SK-N-MC (cell line): ENCODE measurements at regions not wholly inside any gene's neighbourhood (a gene's known extent, or its start where the extent isn't known, plus 50 kb on each side); places are given as distances from the start of the nearest gene placed in this dataset.

ENCODE experiments used
- DNase-seq: peaks from one replicate; pipeline ENCODE4 v3.0.0-alpha.2; 2011; ENCODE audit warnings: low read depth, low spot score
- H3K27ac ChIP-seq: fragments of 200-600 bp; sonication (generic); 2 replicates; pipeline ENCODE4 v1.5.1; 2016; ENCODE audit warnings: mixed run types
- H3K36me3 ChIP-seq: fragments of 200-600 bp; sonication (generic); 2 replicates; pipeline ENCODE4 v1.6.1; 2017; ENCODE audit warnings: antibody characterized with exemption, low read length, mixed read lengths; ENCODE audit not compliant: insufficient read depth
- H3K4me3 ChIP-seq: fragments of 200-600 bp; sonication (generic); 2 replicates; pipeline ENCODE4 v1.5.1; 2016
- H3K9ac ChIP-seq: fragments of 200-600 bp; sonication (generic); 2 replicates; pipeline ENCODE4 v1.8.0; 2017; ENCODE audit warnings: mixed run types, mixed read lengths; ENCODE audit not compliant: insufficient read length
- H3K9me3 ChIP-seq: fragments of 200-600 bp; sonication (generic); 2 replicates; pipeline ENCODE4 v1.6.1; 2017; ENCODE audit warnings: low read depth, mild to moderate bottlenecking, antibody characterized with exemption, low read length, moderate library complexity, mixed read lengths
- EZH2 ChIP-seq: fragments of 200-600 bp; sonication (generic); IDR thresholded peaks from one replicate; pipeline ENCODE4 v1.6.1; 2017; ENCODE audit warnings: antibody characterized with exemption
- FOXP2 ChIP-seq: optimal IDR thresholded peaks from 2 replicates; pipeline ENCODE3; 2011; ENCODE audit warnings: mild to moderate bottlenecking, moderate library complexity; ENCODE audit not compliant: insufficient read depth; ENCODE audit errors: extremely low read length, control extremely low read depth
- POLR2AphosphoS5 ChIP-seq: IDR thresholded peaks from 2 replicates; pipeline ENCODE4 v1.6.1; 2012; ENCODE audit warnings: mild to moderate bottlenecking, low read depth, low read length, borderline replicate concordance

GRCh38 chrX:39150621-39151020 is 349.4 kb downstream of the MID1IP1 start:
- DNase-seq: no peak
- TF ChIP-seq FOXP2: no peak
- TF ChIP-seq EZH2: no peak
- no peak for TF ChIP-seq POLR2AphosphoS5
- no peaks in the 10 kb centered on the region for H3K36me3 ChIP-seq
- H3K9me3 ChIP-seq: no peaks in the 10 kb centered on the region
- no peak overlapping the region for H3K4me3 ChIP-seq
- H3K9ac ChIP-seq: no peak overlapping the region
- H3K27ac ChIP-seq: no peak overlapping the region

GRCh38 chrX:39152106-39152649 is 350.9 kb downstream of the MID1IP1 start:
- no peak overlapping the region for H3K27ac ChIP-seq
- no peak overlapping the region for H3K4me3 ChIP-seq
- TF ChIP-seq POLR2AphosphoS5 (no peak), FOXP2 (no peak), EZH2 (no peak)
- no peaks in the 10 kb centered on the region for H3K9me3 ChIP-seq
- DNase-seq: no peak
- no peak overlapping the region for H3K9ac ChIP-seq
- no peaks in the 10 kb centered on the region for H3K36me3 ChIP-seq

GRCh38 chrX:39156051-39156450 is 354.8 kb downstream of the MID1IP1 start:
- DNase-seq: no peak
- H3K36me3 ChIP-seq: no peaks in the 10 kb centered on the region
- no peaks in the 10 kb centered on the region for H3K9me3 ChIP-seq
- no peak overlapping the region for H3K4me3 ChIP-seq
- H3K27ac ChIP-seq: no peak overlapping the region
- TF ChIP-seq FOXP2 (no peak), POLR2AphosphoS5 (no peak), EZH2 (no peak)
- H3K9ac ChIP-seq: no peak overlapping the region

GRCh38 chrX:39157006-39157405 is 355.7 kb downstream of the MID1IP1 start:
- H3K36me3 ChIP-seq: no peaks in the 10 kb centered on the region
- DNase-seq: no peak
- TF ChIP-seq EZH2: no peak
- no peak for TF ChIP-seq FOXP2
- no peak for TF ChIP-seq POLR2AphosphoS5
- no peak overlapping the region for H3K27ac ChIP-seq
- H3K9ac ChIP-seq: no peak overlapping the region
- no peaks in the 10 kb centered on the region for H3K9me3 ChIP-seq
- H3K4me3 ChIP-seq: no peak overlapping the region

GRCh38 chrX:39157796-39158195 is 356.5 kb downstream of the MID1IP1 start:
- H3K4me3 ChIP-seq: no peak overlapping the region
- no peaks in the 10 kb centered on the region for H3K9me3 ChIP-seq
- no peaks in the 10 kb centered on the region for H3K36me3 ChIP-seq
- no peak for DNase-seq
- TF ChIP-seq EZH2: no peak
- no peak for TF ChIP-seq POLR2AphosphoS5
- no peak for TF ChIP-seq FOXP2
- H3K9ac ChIP-seq: no peak overlapping the region
- no peak overlapping the region for H3K27ac ChIP-seq

- H3K9ac ChIP-seq: no peak overlapping the region
- no peak overlapping the region for H3K4me3 ChIP-seq
- no peaks in the 10 kb centered on the region for H3K9me3 ChIP-seq
- no peak overlapping the region for H3K27ac ChIP-seq
- no peaks in the 10 kb centered on the region for H3K36me3 ChIP-seq
- TF ChIP-seq FOXP2 (no peak), EZH2 (no peak), POLR2AphosphoS5 (no peak)
- no peak for DNase-seq
Observed at GRCh38 chrX:39158801-39159657, 357.8 kb downstream of the MID1IP1 start.

- Histone ChIP-seq H3K9ac (no peak overlapping the region), H3K36me3 (no peaks in the 10 kb centered on the region), H3K9me3 (no peaks in the 10 kb centered on the region), H3K4me3 (no peak overlapping the region), H3K27ac (no peak overlapping the region)
- TF ChIP-seq EZH2 (no peak), FOXP2 (no peak), POLR2AphosphoS5 (no peak)
- DNase-seq: no peak
Observed at GRCh38 chrX:39159921-39160507, 358.8 kb downstream of the MID1IP1 start.

- Histone ChIP-seq H3K27ac (no peak overlapping the region), H3K36me3 (no peaks in the 10 kb centered on the region), H3K9me3 (no peaks in the 10 kb centered on the region), H3K9ac (no peak overlapping the region), H3K4me3 (no peak overlapping the region)
- DNase-seq: no peak
- TF ChIP-seq FOXP2 (no peak), POLR2AphosphoS5 (no peak), EZH2 (no peak)
Observed at GRCh38 chrX:39161611-39162255, 360.5 kb downstream of the MID1IP1 start.
